22Rv1 (cell line): ENCODE measurements at regions not wholly inside any gene's neighbourhood (a gene's known extent, or its start where the extent isn't known, plus 50 kb on each side); places are given as distances from the start of the nearest gene placed in this dataset.
A peak's percentile ranks its signal among the peaks of the same experiment; 100 is the strongest.

Experiments used
- H3K27ac ChIP-seq: fragments of 450-650 bp; 2 replicates; pipeline ENCODE4 v1.5.1; 2017
- CTCF ChIP-seq: fragments of 450-650 bp; IDR thresholded peaks from 2 replicates; pipeline ENCODE4 v1.5.1; 2017; ENCODE audit warnings: mild to moderate bottlenecking
- ZFX ChIP-seq: fragments of 450-650 bp; IDR thresholded peaks from 2 replicates; pipeline ENCODE4 v1.6.1; 2017; ENCODE audit warnings: antibody characterized with exemption, borderline replicate concordance

- no peak overlapping the region for H3K27ac ChIP-seq
- TF ChIP-seq CTCF (no peak), ZFX (no peak)
Measured at GRCh38 chr18:10015288-10015701, 101.5 kb downstream of the VAPA start.

GRCh38 chr18:10015941-10016819 is 102.4 kb downstream of the VAPA start:
- no peak overlapping the region for H3K27ac ChIP-seq
- TF ChIP-seq CTCF (no peak), ZFX (no peak)

GRCh38 chr18:10017043-10017442 is 103.2 kb downstream of the VAPA start:
- no peak for TF ChIP-seq ZFX
- no peak for TF ChIP-seq CTCF
- no peak overlapping the region for H3K27ac ChIP-seq

DNA sequence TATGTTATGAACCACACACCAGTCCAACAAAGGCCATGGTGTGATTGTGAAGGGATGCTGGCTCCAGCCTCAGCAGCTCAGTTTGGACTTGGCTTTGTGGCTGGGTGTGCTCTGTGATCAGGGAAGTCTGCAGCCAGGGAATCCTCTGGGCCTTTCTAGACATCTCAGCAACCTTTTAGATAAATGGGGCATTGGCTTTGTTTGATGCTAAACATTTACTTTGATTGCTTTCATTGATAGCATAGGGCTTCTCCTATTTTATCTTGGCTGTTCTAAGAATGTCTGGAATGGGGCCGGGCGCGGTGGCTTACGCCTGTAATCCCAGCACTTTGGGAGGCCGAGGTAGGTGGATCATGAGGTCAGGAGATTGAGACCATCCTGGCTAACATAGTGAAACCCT is 104.5 kb downstream of the VAPA start:
- TF ChIP-seq CTCF, result no peak
- TF ChIP-seq ZFX, result no peak
- H3K27ac ChIP-seq, result no peak overlapping the region

- no peak for TF ChIP-seq CTCF
- TF ChIP-seq ZFX, result no peak
- H3K27ac ChIP-seq, result no peak overlapping the region
Measured at GRCh38 chr18:10020171-10020570, 106.4 kb downstream of the VAPA start.

DNA sequence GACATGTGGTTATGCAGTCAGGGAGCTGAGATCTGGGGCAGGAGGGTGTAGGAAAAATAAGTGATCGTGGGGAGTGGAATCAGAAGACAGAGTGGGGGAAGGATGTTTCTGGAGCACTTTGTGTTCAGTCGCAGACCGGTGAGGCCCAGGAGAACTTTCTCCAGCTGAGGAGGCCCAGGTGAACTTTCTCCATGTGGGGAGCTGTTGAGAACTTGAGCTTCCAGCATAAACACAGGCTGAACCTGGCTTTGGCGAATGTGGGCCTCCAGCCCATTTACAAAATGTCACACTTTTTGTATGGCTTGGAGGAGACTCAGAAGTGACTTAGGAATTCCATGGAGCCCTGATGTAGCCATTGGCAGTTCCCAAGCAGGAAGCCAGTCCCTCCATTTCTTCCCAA is 108.5 kb downstream of the VAPA start:
- no peak overlapping the region for H3K27ac ChIP-seq
- no peak for TF ChIP-seq ZFX
- no peak for TF ChIP-seq CTCF

GRCh38 chr18:10023853-10024570 is 110.2 kb downstream of the VAPA start:
- TF ChIP-seq ZFX (no peak), CTCF (no peak)

More at GRCh38 chr18:10023853-10024570, 110.2 kb downstream of the VAPA start:
- H3K27ac ChIP-seq, result peak overlapping the region; percentile 30; the same call in 1 of the 2 replicates
